ENCODE measurements at regions not wholly inside any gene's neighbourhood (a gene's known extent, or its start where the extent isn't known, plus 50 kb on each side); places are given as distances from the start of the nearest gene placed in this dataset.

DNA sequence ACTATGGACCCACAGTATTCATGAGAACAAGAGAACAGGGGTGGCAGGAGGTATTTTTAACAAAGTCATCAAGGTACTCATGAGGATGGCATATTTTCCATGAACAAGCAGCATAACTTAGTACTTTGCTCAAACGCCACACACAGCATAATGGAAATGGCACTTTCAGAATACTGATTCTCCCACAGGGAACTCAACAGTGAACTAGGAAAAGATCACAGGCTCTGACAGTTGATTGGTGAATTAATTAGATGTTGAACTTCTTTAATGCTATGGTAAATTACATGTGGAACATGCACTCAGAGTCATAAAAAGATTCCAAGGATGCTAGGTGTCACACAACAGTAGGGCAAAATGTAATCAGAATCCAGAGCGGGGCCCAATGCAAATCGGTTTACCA is 1088.6 kb upstream of the C9orf72 start:
- no peak for DNase-seq

DNA sequence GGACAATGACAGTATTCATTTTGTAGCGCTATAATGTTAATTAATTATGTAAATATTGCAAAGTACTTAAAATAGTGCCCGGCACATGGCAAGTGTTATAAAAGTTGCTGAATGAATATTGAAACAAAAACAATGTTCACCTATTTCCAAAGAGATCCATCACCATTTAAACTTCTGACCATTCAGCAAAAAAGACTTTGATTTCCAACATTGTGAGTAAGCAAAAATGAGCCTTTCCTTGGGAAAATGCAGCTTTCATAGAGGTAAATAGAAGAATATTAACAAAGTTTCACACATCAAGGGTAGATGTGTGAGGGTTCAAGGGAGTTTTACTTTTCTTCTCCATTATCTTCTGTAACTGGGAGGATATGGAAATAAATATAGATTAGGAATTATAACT is 1089.4 kb upstream of the C9orf72 start:
- DNase-seq = no peak

DNA sequence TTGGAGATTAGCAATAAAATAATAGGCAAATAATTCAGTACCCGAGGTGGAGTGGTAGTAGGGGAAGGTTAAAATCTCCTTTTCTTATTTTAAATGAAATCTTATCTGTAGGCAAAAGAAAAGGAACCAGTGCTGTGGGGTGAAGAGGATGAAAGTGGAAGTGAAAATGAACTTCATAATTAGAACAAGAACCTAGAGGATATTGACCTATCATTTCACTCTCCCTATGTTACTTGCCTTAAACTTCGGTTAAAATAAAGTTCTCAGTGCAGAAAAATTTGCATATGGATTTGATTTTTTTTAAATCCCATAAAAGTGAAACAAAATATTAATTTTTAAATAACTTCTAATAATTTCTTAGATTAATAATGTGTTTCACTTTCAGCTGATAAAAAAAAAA is 1094.9 kb upstream of the C9orf72 start:
- DNase-seq = no peak

DNA sequence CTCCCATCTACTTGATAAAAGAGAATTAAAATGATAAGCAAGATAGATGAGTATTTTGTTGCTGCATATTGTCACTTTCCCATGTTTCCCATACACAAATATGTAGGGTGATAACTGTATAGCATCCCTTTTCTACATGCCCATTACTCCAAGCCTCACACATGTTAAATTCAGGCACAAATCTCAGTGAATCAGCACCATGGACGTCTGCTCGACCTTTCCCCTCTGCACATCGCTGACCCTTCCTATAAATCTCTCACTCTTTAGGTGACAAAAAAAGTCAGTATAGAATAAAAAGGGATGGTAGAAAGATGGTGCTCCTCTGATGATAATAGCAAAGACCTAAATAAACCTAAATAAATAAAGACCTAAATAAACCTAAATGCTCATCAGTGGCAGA is 1097.7 kb upstream of the C9orf72 start:
- no peak for DNase-seq

DNA sequence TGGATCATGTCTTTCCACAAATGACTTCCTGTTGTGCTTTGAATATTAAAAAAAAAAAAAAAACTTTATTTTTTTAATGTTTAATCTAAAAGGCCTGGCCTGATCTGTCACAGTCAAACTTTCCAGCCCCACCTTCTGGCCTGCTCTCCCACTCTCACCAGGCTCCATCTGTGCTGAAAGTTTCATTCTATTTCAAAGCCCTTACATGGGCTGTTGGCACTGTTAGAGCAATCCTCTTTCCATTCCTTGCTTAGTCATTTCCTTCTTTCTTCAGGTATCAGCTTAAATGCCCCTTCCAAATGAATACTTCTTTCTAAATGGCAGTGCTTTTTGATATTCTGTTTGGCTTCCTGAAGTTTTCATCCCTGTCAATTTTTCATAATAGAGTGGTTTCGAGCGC is 1104.8 kb upstream of the C9orf72 start:
- DNase-seq = no peak

DNA sequence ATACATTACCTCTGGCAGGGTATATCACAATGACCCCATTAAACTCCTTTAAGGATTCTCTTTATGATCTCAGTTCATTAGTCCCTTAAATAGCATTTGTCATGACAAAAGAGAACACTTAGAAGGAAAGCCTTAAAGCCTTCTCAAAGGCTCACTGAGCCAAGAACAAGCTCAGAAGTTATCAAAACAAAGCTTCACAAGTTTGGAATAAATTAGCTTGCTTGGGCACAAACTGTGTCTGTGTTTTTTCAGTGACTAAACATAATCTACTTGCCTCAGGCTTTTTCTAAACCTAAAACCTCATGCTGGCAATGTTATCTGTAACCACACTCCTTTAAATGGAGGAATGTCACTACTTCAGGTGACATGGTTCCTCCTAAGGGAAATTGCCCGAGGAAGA is 1114.9 kb upstream of the C9orf72 start:
- no peak for DNase-seq

DNA sequence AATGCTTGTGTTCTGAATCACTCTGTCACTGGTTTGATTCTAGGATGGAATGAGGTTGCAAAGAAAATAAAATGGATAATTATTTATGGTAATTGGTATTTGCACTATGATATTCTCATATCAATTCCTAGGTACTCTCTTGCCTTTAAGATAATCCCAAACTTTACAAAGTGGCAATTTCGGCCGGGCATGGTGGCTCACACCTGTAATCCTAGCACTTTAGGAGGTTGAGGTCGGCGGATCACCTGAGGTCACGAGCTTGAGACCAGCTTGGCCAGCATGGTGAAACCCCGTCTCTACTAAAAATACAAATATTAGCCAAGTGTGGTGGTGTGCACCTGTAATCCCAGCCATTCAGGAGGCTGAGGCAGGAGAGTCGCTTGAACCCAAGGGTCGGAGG is 1118.7 kb upstream of the C9orf72 start:
- no peak for DNase-seq

DNA sequence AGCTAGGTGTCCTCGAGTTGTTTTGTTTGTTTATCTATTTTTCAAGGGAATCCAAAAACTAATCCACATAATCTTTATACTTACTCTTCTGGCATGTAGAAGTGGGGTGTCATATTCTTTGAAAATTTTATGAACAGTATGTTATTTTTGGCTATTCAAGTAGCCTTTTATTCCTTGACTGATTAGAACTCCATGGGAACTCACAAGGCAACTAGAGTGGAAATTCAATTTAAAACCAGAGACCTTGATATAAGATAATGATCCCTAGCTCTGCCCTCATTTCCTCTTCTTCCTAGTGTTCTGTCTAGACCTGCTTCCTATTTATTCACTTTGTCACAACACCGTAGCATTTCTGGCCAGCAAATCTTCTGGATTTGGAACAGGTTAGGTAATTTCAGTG is 1123.7 kb upstream of the C9orf72 start:
- DNase-seq = no peak

DNA sequence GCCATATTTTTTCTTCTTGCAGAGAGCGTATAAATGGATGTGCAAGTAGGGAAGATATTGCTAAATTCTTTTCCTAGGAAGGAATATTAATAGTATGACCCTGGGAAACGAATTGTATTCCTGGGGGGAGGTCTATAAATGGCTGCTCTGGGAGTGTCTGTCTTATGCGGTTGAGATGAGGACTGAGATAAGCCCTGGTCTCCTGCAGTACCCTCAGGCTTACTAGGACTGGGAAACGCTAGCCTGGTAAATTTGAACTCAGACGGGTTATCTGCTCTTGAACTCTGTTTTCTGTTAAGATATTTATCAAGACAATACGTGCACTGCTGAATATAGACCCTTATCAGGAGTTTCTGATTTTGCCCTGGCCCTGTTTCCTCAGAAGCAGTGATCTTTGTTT is 1126.4 kb upstream of the C9orf72 start:
- DNase-seq = no peak

DNA sequence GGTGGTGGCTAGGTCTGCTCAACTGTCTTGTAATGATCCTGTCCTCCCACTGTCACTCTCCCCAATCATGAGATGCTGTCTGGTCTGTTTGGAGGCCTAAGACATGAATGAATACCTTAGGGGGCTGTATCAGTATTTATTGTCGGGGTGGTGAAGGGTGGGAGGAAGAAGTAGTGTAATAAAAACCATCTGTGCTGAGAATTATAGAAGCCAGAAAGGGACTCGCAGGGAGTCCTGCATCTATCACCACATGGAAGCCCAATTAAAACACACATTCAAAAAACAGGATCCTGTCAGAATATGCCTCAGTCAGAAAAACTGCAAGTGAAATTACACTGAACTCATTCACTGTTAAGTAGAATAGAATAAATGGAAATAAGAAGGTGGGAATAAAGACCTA is 1134.3 kb upstream of the C9orf72 start:
- DNase-seq = no peak

DNA sequence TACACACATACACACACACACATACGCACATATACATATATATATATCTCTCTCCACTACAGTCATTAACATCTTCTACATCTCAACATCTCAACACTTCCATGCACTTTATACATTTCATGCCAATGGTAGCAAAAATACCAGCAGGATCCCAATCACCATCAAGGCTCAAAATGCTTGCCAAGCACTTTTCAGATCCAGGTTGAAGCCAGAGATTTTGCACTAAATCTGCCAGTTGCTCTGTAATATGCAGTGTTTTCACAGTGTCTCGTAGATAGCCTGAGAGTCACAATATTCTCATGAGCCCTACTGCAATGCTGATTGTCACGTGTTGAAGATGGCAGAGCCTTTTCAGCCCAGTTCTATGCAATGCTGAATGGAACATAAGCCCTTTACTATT is 1140.9 kb upstream of the C9orf72 start:
- DNase-seq = no peak

DNA sequence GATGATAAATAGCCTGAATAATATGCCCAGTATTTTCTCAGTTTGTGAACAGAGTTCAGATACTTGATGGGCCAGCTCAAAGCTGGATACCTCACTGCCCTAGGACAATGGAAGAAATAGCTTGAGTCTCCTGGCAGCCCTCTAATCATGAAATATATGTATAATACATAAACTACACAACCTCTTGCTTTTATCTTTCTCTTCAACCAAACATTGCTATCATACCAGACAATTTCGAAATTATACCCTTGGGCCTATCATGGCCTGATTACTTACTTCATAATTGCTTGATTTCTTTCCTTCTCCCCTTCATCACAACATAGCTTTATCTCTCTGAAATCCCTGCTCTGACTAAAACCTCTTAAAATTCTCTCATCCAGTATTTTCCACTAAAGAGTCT is 1144.9 kb upstream of the C9orf72 start:
- DNase-seq = no peak

DNA sequence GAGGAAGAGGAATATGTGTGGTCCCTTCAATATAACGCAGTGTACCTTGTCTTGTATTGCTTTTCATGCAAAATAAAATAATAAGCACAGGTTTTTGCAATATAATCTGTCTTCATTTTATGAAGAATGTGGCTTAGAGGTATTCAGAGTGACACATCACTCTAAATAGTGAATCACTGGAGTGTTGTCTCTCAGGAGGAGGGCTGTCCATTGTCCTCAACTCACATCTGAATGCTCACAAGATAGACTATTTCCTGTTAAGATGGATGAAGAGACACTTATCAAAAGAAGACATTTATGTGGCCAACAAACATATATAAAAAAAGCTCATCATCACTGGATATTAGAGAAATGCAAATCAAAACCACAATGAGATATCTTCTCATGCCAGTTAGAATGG is 1147.5 kb upstream of the C9orf72 start:
- DNase-seq = no peak

DNA sequence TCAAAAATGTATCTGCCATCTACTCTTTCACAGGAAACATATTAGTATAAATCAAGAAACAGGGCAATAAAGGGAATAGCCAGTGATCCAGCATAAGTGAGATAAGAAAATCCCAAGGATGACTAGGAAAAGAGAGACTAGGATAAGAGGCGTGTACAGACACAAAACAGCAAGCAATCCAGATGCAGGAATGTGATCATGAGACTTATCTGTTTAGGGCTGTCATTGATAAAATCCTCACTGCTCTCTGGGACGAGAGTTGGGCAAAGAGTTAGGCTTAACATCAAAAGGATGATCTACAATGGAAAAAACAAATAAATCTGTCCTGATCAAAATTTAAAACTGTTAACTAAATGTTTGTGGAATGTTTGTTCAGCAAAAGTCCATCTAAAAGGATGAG is 1156.8 kb upstream of the C9orf72 start:
- DNase-seq = no peak

DNA sequence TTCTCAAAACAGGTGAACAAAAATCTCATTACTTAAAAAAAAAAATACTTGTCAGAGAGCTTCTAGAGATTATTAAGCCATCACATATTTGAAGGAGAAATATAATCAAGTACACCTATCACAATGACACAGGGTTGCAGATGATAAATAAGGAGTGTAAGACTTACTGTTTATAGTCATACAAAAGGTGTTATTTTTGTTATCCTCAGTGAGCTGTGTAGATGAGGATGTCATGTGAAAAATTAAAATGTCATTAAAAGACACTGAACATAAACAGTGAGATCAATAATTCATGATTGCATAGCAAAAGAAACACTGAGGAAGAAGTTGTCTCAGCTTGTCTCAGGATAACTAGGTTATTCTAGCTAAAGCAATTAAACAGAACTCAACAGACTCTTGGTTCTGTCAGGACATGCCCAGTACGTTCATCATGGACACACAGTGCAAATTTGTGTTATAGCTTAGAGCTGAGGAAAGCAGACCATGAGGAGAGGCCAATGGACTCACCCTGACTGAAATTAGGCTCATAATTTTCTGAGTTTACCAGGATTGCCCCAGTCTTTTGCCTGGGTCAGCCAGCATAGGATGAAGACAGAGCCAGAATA is 1162.6 kb upstream of the C9orf72 start:
- no peak for DNase-seq

DNA sequence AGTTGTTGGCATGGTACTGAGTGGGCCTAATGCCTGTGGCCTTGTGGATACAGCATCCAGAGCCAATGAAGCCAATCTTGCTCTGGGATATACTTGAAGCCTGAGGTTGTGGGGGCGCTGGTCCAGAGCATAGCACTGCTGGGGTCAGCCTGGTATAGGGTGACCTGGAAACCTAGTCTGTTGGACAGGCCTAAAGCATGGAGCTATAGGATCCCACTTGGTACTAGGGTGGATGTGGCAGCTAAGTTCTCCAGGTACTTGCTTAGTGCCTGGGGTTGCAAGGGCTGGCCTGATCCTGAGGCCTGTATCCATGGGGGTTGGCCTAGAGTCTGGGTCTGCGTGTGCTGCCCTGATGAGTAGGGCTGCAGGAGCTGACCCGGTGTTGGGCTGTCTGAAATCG is 1168.2 kb upstream of the C9orf72 start:
- DNase-seq = no peak

DNA sequence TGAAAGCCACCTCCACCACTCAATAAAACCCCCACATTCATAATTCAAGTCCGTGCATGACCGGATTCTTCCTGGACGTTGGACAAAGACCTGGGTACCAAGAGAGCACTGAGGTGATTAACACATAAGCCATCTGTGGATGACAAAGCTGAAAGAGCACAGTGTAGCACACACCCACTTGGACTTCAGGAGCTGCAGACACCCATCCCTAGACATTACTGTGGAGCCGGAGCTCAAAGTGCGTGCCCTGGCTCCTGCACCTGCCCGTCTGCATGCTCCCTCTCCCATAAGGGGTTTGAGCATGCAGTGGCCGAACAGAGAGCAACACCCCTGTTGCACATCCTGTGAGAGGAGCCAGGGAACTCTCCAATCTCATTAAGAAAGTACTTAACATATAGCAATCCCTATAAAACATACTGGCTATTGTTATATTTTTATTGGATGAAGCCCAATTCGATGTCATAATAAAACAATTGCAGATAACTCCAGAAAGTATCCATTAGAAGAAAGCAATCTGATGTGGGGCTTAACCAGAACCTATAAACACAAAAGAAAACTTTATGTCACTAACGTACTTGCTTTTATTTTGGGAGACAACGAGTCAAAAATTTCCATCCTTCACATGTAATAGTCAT is 1174.2 kb upstream of the C9orf72 start:
- no peak for DNase-seq

DNA sequence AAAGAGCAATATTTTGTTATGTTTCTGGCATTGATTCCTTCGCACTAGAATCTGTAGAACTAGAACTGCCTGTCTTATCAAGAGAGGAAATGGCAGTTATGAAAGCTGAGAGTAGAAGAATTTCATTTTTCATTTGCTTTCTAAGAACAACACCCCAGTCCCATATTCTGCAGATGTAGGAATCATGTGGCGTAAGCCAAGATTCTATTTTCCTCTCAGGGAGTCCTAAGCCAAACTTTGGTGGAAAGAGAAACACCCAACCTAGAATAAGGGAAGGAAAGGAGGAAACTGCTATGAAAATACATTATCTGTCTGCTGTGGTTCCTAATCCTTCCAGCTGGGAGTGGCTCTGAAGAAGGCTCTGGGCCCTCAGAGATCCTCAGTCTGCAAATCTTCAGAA is 1176.9 kb upstream of the C9orf72 start:
- DNase-seq = no peak

DNA sequence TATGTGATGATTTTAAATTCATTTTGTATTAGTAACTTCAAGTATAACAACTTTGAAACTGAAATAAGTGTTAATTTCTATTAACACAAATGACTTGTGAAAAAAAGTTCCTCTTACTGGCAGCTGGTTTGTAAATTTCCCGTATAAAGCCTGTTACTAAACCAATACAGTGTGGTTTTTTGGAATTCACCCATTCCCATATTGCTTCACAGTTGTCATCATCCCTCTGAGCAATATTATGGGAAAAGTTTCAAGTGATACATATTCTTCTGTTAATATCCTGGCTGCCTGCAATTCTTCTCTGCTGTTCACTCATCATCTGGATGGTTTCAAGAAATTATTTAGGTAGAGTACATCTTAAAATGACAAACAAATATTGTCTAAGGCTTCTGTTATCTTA is 1185.1 kb upstream of the C9orf72 start:
- no peak for DNase-seq

DNA sequence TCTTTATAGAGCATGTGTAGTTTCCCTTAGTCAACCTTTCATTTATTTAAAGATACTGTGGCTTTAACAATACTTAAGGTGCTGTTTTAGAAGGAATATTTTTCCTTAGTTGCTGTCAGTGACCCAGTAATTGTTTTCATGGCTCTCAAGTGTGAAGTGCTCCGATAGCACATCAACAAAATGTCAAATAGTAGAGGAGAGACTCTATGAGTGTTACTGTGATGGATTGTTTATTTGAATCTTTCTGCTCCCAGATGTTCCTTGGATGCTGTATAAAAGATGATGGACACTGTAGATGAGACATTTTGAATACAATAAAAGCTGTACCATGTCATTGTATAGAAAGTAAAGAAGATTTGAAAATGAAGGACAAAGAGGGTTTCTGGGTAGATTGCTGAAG is 1185.7 kb upstream of the C9orf72 start:
- DNase-seq = no peak

DNA sequence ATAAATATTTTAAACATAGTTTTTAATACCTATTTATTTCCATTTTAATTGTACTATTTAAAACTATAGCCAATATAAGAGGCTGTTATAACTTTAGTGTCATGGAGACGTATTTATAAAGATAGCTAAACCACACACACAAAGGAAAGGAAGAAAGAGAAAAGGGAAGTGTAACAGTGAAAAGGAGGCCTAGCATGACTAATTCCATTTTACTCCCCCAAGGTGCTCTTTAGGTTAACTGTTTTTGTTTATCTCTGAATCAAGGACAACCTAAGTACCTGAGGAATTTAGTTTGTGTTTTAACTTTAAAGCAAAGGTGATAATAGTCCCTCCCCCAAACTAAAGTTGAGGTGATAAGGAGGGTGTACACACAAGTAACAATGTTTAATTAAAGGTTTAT is 1188.9 kb upstream of the C9orf72 start:
- DNase-seq = no peak

DNA sequence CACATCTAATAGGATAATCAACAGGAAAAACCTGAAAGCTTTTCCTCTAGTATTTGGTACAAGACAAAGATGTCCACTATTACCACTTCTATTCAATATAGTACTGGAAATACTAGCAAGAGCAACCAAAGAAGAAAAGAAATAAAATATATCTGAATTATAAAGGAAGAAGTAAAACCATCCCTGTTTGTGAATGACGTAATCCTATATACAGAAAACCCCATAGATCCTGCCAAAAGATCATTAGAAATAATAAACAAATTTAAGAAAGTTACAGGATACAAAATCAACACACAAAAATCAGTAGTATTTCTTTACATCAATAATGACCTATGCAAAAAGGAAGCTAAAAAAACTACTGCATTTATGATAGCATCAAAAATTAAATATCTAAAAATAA is 1191.3 kb upstream of the C9orf72 start:
- DNase-seq = no peak

DNA sequence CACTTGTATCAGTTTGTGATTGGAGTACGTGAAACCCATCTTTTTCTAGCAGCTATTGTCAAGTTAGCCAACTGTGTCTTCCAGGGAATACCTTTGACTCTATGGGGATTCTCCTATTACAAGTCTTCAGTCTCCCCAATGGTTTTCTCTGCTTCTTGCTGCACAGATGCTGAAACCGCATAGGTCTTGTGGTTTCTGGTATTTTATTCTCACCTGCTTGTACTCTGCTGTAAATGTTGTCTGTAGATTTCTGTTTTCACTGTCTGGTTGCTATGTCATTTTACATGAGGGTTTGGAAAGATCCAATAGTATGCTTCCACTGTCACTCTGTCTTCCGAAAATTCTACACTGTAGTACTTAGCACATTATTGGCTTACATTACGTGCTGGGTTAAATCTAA is 1196.9 kb upstream of the C9orf72 start:
- no peak for DNase-seq

DNA sequence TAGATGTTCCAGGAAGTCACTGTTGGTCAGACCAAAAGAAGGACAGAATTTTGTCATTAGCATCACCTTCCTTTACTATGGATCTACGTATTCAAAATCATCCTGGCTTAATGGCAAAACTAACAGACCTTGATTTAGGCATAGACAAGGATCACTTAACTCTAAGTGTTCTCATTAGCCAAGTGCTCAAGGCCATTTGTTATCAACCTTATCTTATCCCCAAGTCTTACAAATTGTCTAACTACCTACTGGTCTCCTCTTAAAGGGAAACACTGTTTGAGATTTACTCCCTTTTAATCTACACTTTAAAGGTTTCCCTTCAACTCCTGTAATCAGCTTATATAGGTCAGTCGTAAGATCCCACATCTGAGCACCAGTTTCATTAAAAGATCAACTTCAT is 1197.5 kb upstream of the C9orf72 start:
- DNase-seq = no peak

DNA sequence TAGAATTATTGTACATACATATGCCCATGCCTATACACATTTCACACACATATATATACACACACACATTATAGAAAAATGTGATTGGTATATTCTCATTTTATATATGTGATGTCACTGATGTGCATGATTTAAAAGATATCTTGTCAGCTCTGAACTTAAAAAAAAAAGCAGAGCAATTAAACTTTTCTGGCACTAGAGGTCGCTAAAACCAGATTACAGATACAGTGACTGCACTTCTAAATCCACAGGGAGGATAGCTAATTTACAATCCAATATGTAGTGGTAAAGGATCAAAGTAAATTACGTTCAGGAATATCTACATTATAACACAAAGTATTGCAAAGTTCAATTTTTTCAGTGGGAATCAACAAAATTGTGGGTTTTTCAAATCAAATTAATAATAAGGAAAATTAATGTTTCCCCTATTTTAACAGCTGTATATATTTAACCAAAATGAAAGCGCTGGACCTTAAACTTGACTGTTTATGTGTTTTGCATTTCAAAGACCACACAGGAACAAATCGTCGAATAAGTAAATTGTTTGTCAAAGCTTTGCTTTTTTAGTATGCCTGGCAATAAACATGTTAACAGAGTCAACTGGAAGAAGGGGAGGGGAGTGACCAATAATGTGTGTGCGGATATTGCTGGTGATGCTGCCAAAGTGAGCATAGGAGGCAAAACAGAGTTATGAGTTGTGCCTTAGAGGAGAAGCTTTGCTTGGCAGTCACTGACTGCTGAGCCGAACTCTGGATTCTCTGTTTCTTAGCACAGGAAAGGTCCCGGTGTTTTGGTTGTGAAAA is 1201.4 kb upstream of the C9orf72 start:
- no peak for DNase-seq

Measured in CD4-positive, alpha-beta T cell treated with Interleukin-17A for 1 hour (primary cell).